WTC11 (cell line): ENCODE measurements at regions not wholly inside any gene's neighbourhood (a gene's known extent, or its start where the extent isn't known, plus 50 kb on each side); places are given as distances from the start of the nearest gene placed in this dataset.

Experiments
- ATAC-seq: fragments of 200-7000 bp; cut with Tn5 transposase; 2 replicates; pipeline ENCODE4 v1.10.0; 2021; ENCODE audit warnings: mild to moderate bottlenecking, moderate library complexity
- CTCF ChIA-PET: fragments of 300-600 bp; sonication (Branson Sonifier 250); formaldehyde crosslinking; loops from one replicate; lab custom pipeline; 2021; ENCODE audit warnings: antibody characterized with exemption; lab: Charles Lee
- POLR2A ChIA-PET: fragments of 350-600 bp; sonication (Branson Sonifier 250); formaldehyde crosslinking; loops from one replicate; lab custom pipeline; 2021; ENCODE audit warnings: antibody characterized with exemption; lab: Charles Lee
- DNase-seq: peaks from one replicate; pipeline ENCODE4 v3.0.0; 2021; ENCODE audit warnings: low spot score
- H3K27ac Mint-ChIP-seq: 2 replicates; pipeline ENCODE4 v1.8.0; 2021; ENCODE audit warnings: mixed read lengths
- H3K27me3 Mint-ChIP-seq: 2 replicates; pipeline ENCODE4 v1.8.0; 2021; ENCODE audit warnings: low read depth, mild to moderate bottlenecking, moderate library complexity, mixed read lengths
- H3K36me3 Mint-ChIP-seq: 2 replicates; pipeline ENCODE4 v1.8.0; 2021; ENCODE audit warnings: mixed read lengths
- H3K4me1 Mint-ChIP-seq: 2 replicates; pipeline ENCODE4 v1.8.0; 2022; ENCODE audit warnings: mixed read lengths
- H3K4me3 Mint-ChIP-seq: 2 replicates; pipeline ENCODE4 v1.8.0; 2021; ENCODE audit warnings: mild to moderate bottlenecking, moderate library complexity, mixed read lengths
- H3K9me3 Mint-ChIP-seq: 2 replicates; pipeline ENCODE4 v1.8.0; 2021; ENCODE audit warnings: mixed read lengths
- ATF1 ChIP-seq: sonication (generic); formaldehyde crosslinking; IDR thresholded peaks from 2 replicates; pipeline ENCODE4 v1.8.1; 2023; ENCODE audit warnings: mild to moderate bottlenecking, moderate library complexity, missing genetic modification reagents
- CBFB ChIP-seq: sonication (generic); formaldehyde crosslinking; IDR thresholded peaks from 2 replicates; pipeline ENCODE4 v1.8.1; 2022; ENCODE audit warnings: mild to moderate bottlenecking, low read depth, missing genetic modification reagents
- CREB1 ChIP-seq: sonication (generic); formaldehyde crosslinking; IDR thresholded peaks from 2 replicates; pipeline ENCODE4 v1.8.0; 2023; ENCODE audit warnings: mild to moderate bottlenecking, missing genetic modification reagents
- CREM ChIP-seq: sonication (generic); formaldehyde crosslinking; IDR thresholded peaks from 2 replicates; pipeline ENCODE4 v1.8.1; 2022; ENCODE audit warnings: mild to moderate bottlenecking, missing genetic modification reagents, moderate library complexity
- ELF4 ChIP-seq: sonication (generic); formaldehyde crosslinking; IDR thresholded peaks from 2 replicates; pipeline ENCODE4 v1.8.1; 2022; ENCODE audit warnings: low read depth, mild to moderate bottlenecking, moderate library complexity, missing genetic modification reagents
- EMX1 ChIP-seq: fragments of 250-450 bp; sonication (Bioruptor Pico); IDR thresholded peaks from 2 replicates; pipeline ENCODE4 v1.8.0; 2021; ENCODE audit warnings: mild to moderate bottlenecking
- GABPB1 ChIP-seq: sonication (generic); formaldehyde crosslinking; IDR thresholded peaks from 2 replicates; pipeline ENCODE4 v1.8.1; 2023; ENCODE audit warnings: mild to moderate bottlenecking, missing genetic modification reagents
- GTF2I ChIP-seq: fragments of 250-450 bp; sonication (Bioruptor Pico); conservative IDR thresholded peaks from 2 replicates; pipeline ENCODE4 v1.4.0; 2021; ENCODE audit warnings: mild to moderate bottlenecking
- HMGA2 ChIP-seq: fragments of 250-450 bp; sonication (Bioruptor Pico); IDR thresholded peaks from 2 replicates; pipeline ENCODE4 v1.4.0; 2021; ENCODE audit warnings: mild to moderate bottlenecking, moderate library complexity
- NFATC4 ChIP-seq: fragments of 250-450 bp; sonication (Bioruptor Pico); IDR thresholded peaks from 2 replicates; pipeline ENCODE4 v1.9.0; 2021; ENCODE audit warnings: mild to moderate bottlenecking
- RELA ChIP-seq: sonication (generic); formaldehyde crosslinking; IDR thresholded peaks from 2 replicates; pipeline ENCODE4 v1.8.1; 2022; ENCODE audit warnings: missing genetic modification reagents, mild to moderate bottlenecking, borderline replicate concordance
- SMAD3 ChIP-seq: sonication (generic); formaldehyde crosslinking; IDR thresholded peaks from 2 replicates; pipeline ENCODE4 v1.8.0; 2022; ENCODE audit warnings: missing genetic modification reagents, mild to moderate bottlenecking, borderline replicate concordance
- SP1 ChIP-seq: sonication (generic); formaldehyde crosslinking; conservative IDR thresholded peaks from 2 replicates; pipeline ENCODE4 v1.8.1; 2022; ENCODE audit warnings: missing genetic modification reagents
- TCF7 ChIP-seq: sonication (generic); formaldehyde crosslinking; IDR thresholded peaks from 2 replicates; pipeline ENCODE4 v1.8.0; 2022; ENCODE audit warnings: mild to moderate bottlenecking, low read depth, missing genetic modification reagents, moderate library complexity
- TEAD1 ChIP-seq: sonication (generic); formaldehyde crosslinking; IDR thresholded peaks from 2 replicates; pipeline ENCODE4 v1.8.0; 2022; ENCODE audit warnings: mild to moderate bottlenecking, missing genetic modification reagents
- TP53 ChIP-seq: sonication (generic); formaldehyde crosslinking; IDR thresholded peaks from 2 replicates; pipeline ENCODE4 v1.8.1; 2023; ENCODE audit warnings: mild to moderate bottlenecking, missing genetic modification reagents
- ZNF121 ChIP-seq: sonication (generic); formaldehyde crosslinking; IDR thresholded peaks from 2 replicates; pipeline ENCODE4 v1.8.0; 2023; ENCODE audit warnings: missing genetic modification reagents
- ZNF219 ChIP-seq: sonication (generic); formaldehyde crosslinking; IDR thresholded peaks from 2 replicates; pipeline ENCODE4 v1.8.0; 2023; ENCODE audit warnings: missing genetic modification reagents, mild to moderate bottlenecking, borderline replicate concordance
- ZNF232 ChIP-seq: sonication (generic); formaldehyde crosslinking; IDR thresholded peaks from 2 replicates; pipeline ENCODE4 v1.8.0; 2022; ENCODE audit warnings: mild to moderate bottlenecking, missing genetic modification reagents
- ZNF671 ChIP-seq: fragments of 250-450 bp; sonication (Bioruptor Pico); IDR thresholded peaks from 2 replicates; pipeline ENCODE4 v1.8.0; 2021; ENCODE audit warnings: mild to moderate bottlenecking
- TF ChIP-seq, protein P1 (sequence below): fragments of 250-450 bp; sonication (Bioruptor Pico); IDR thresholded peaks from 2 replicates; pipeline ENCODE4 v1.8.0; 2021; ENCODE audit warnings: mild to moderate bottlenecking
- TF ChIP-seq, protein P2 (sequence below): sonication (generic); formaldehyde crosslinking; IDR thresholded peaks from 2 replicates; pipeline ENCODE4 v1.8.0; 2023; ENCODE audit warnings: missing genetic modification reagents, mild to moderate bottlenecking, borderline replicate concordance
- TF ChIP-seq, protein P3 (sequence below): sonication (generic); formaldehyde crosslinking; IDR thresholded peaks from 2 replicates; pipeline ENCODE4 v1.8.1; 2023; ENCODE audit warnings: mild to moderate bottlenecking, missing genetic modification reagents
- TF ChIP-seq, protein P4 (sequence below): sonication (generic); formaldehyde crosslinking; IDR thresholded peaks from 2 replicates; pipeline ENCODE4 v1.8.1; 2022; ENCODE audit warnings: low read depth, missing genetic modification reagents, borderline replicate concordance

DNA sequence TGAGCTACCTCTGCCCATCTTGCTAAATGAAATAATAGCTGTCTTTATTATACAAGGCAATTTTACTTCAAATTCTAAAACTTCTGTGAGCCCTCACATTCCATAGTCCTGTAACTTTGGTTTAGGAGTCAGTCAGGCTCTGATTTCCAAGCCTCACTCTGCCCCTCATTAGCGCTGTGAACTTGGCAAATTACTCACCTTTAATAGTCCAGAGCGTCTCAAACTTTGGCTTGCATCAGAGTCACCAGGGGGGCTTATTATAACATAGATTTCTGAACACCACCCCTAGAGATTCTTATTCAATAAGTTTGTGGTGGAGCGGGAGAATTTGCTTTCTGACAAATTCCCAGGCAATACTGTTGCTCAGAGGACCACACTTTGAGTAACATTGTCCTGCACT lies 126.2 kb upstream of the FGGY start (continued):
- TF ChIP-seq TP53 (CRISPR knock-in tag) = no peak
- TF ChIP-seq ATF1 (CRISPR knock-in tag) = no peak

DNA sequence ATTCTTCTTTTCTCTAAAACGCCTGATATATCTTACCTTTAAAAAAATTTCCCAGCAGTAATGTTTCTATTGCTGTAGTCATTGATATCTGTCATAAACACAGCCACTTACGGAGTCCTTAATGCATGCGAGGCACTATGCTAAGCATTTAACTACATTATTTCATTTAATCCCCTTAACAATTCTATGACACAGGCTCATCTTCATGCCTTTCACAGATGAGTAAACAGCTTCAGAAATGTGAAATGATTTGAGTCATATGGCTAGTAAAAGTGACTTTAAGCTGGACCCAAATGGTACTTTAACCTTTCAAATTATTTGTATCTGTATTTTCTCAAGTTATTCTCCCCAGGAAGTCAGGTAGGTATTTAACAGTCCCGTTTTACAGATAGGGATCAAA lies 125.1 kb upstream of the FGGY start:
- POLR2A ChIA-PET = no interaction called here
- no peak for DNase-seq
- no peaks in the 10 kb centered on the region; the same call in 1 of the 2 replicates for H3K27me3 Mint-ChIP-seq
- TF ChIP-seq ZNF671 (no peak), EMX1 (CRISPR knock-in tag) (no peak), HMGA2 (CRISPR knock-in tag) (no peak), SP1 (no peak), TEAD1 (CRISPR knock-in tag) (no peak)
- TF ChIP-seq, protein P1, sequence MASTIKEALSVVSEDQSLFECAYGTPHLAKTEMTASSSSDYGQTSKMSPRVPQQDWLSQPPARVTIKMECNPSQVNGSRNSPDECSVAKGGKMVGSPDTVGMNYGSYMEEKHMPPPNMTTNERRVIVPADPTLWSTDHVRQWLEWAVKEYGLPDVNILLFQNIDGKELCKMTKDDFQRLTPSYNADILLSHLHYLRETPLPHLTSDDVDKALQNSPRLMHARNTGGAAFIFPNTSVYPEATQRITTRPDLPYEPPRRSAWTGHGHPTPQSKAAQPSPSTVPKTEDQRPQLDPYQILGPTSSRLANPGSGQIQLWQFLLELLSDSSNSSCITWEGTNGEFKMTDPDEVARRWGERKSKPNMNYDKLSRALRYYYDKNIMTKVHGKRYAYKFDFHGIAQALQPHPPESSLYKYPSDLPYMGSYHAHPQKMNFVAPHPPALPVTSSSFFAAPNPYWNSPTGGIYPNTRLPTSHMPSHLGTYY (CRISPR knock-in tag) = no peak
- TF ChIP-seq, all 79 proteins: peak for 0
- no peak for ATAC-seq
- no peak overlapping the region for H3K4me3 Mint-ChIP-seq
- no peak overlapping the region for H3K27ac Mint-ChIP-seq
- CTCF ChIA-PET = no interaction called here
- no peaks in the 10 kb centered on the region for H3K4me1 Mint-ChIP-seq
- peaks cover 31% of the 10 kb centered on the region for H3K9me3 Mint-ChIP-seq
- H3K36me3 Mint-ChIP-seq = peaks cover 6% of the 10 kb centered on the region; the same call in 1 of the 2 replicates

DNA sequence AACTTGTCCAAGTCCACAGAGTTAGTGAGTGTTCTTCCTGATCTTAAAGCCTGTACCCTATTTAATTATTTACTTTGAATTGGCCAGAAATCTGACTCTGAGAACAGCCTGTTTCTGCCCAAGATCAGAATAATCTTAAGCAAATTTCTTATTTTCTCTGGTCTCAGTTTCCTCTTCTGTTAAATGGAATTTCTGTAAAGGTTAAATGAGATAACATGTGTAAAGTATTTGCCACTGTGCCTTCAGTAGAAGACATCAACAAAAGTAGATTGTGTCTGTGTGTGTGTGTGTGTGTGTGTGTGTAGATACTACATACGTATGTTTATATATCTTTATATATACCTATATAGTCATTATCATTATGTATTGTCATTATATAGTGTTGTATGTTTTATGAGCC lies 124.2 kb upstream of the FGGY start:
- TF ChIP-seq, protein P2, sequence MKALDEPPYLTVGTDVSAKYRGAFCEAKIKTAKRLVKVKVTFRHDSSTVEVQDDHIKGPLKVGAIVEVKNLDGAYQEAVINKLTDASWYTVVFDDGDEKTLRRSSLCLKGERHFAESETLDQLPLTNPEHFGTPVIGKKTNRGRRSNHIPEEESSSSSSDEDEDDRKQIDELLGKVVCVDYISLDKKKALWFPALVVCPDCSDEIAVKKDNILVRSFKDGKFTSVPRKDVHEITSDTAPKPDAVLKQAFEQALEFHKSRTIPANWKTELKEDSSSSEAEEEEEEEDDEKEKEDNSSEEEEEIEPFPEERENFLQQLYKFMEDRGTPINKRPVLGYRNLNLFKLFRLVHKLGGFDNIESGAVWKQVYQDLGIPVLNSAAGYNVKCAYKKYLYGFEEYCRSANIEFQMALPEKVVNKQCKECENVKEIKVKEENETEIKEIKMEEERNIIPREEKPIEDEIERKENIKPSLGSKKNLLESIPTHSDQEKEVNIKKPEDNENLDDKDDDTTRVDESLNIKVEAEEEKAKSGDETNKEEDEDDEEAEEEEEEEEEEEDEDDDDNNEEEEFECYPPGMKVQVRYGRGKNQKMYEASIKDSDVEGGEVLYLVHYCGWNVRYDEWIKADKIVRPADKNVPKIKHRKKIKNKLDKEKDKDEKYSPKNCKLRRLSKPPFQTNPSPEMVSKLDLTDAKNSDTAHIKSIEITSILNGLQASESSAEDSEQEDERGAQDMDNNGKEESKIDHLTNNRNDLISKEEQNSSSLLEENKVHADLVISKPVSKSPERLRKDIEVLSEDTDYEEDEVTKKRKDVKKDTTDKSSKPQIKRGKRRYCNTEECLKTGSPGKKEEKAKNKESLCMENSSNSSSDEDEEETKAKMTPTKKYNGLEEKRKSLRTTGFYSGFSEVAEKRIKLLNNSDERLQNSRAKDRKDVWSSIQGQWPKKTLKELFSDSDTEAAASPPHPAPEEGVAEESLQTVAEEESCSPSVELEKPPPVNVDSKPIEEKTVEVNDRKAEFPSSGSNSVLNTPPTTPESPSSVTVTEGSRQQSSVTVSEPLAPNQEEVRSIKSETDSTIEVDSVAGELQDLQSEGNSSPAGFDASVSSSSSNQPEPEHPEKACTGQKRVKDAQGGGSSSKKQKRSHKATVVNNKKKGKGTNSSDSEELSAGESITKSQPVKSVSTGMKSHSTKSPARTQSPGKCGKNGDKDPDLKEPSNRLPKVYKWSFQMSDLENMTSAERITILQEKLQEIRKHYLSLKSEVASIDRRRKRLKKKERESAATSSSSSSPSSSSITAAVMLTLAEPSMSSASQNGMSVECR (CRISPR knock-in tag) = no peak
- no peak for TF ChIP-seq ZNF232 (CRISPR knock-in tag)
- no peak for TF ChIP-seq CBFB (CRISPR knock-in tag)
- TF ChIP-seq CREM (CRISPR knock-in tag) = no peak
- TF ChIP-seq NFATC4 = no peak
- no peak for TF ChIP-seq ZNF121 (CRISPR knock-in tag)
- no peak for TF ChIP-seq TCF7 (CRISPR knock-in tag)
- TF ChIP-seq CREB1 (CRISPR knock-in tag) = no peak
- TF ChIP-seq RELA (CRISPR knock-in tag) = no peak
- TF ChIP-seq GABPB1 (CRISPR knock-in tag) = no peak
- no peak for TF ChIP-seq ZNF219 (CRISPR knock-in tag)
- no peak for TF ChIP-seq ELF4 (CRISPR knock-in tag)
- TF ChIP-seq SMAD3 (CRISPR knock-in tag) = no peak
- TF ChIP-seq GTF2I (CRISPR knock-in tag) = no peak
- no peak for TF ChIP-seq EMX1 (CRISPR knock-in tag)
- TF ChIP-seq, protein P3, sequence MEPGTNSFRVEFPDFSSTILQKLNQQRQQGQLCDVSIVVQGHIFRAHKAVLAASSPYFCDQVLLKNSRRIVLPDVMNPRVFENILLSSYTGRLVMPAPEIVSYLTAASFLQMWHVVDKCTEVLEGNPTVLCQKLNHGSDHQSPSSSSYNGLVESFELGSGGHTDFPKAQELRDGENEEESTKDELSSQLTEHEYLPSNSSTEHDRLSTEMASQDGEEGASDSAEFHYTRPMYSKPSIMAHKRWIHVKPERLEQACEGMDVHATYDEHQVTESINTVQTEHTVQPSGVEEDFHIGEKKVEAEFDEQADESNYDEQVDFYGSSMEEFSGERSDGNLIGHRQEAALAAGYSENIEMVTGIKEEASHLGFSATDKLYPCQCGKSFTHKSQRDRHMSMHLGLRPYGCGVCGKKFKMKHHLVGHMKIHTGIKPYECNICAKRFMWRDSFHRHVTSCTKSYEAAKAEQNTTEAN (CRISPR knock-in tag) = no peak
- TF ChIP-seq, protein P4, sequence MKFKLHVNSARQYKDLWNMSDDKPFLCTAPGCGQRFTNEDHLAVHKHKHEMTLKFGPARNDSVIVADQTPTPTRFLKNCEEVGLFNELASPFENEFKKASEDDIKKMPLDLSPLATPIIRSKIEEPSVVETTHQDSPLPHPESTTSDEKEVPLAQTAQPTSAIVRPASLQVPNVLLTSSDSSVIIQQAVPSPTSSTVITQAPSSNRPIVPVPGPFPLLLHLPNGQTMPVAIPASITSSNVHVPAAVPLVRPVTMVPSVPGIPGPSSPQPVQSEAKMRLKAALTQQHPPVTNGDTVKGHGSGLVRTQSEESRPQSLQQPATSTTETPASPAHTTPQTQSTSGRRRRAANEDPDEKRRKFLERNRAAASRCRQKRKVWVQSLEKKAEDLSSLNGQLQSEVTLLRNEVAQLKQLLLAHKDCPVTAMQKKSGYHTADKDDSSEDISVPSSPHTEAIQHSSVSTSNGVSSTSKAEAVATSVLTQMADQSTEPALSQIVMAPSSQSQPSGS = no peak
- TF ChIP-seq, all 79 proteins: peak for 0
- peaks cover 31% of the 10 kb centered on the region for H3K9me3 Mint-ChIP-seq
- H3K4me1 Mint-ChIP-seq = no peaks in the 10 kb centered on the region
- peaks cover 12% of the 10 kb centered on the region for H3K36me3 Mint-ChIP-seq
- H3K27ac Mint-ChIP-seq = no peak overlapping the region
- CTCF ChIA-PET = no interaction called here
- POLR2A ChIA-PET = no interaction called here
- no peak for DNase-seq
- ATAC-seq = no peak
- no peaks in the 10 kb centered on the region; the same call in 1 of the 2 replicates for H3K27me3 Mint-ChIP-seq
- no peak overlapping the region for H3K4me3 Mint-ChIP-seq
